ENCODE measurements at regions not wholly inside any gene's neighbourhood (a gene's known extent, or its start where the extent isn't known, plus 50 kb on each side); places are given as distances from the start of the nearest gene placed in this dataset.
"Not testable (repeated sequence)": the region's sequence is repeated elsewhere in the genome, so short reads cannot be mapped to it uniquely, and the experiment has no call there.

DNA sequence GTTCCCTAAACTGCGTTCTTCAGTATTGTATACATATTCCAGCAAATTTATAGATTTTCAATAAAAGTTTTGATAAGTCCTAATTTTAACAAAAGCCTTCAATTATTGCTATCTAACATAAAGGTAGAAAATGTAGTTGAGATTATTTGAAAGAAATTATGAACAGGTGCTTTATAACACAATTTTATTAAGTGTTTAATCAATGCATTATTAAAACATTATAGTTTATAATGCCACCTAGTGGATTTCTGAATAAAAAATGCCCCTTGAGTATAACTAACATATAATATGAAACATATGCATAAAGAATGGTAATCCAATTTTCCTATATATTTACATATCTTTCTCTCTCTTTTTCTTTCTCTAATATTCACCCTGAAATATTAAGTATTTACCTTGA lies 515.3 kb downstream of the SLC6A15 start:
- no peaks in the 10 kb centered on the region for H3K36me3 Mint-ChIP-seq (ENCODE audit: low read depth)

DNA sequence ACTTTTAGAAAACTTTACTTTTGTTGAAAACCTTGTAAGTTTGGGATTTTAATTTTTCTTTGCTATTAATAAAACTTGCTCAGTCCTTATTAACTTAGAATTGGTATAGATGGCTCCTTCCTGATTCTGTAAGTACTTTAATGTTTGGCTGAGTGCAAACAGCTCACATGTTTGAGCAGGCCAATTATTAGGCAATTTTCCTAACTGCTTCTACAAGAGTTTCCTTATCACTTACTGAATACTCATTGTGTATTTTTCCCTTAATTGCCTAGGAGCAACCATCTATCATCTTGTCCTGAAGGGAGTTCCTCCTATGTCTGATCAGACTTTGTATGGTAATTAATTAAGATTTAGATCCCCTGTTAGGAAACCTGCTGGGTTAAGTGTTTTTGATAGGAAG lies 521.4 kb downstream of the SLC6A15 start:
- DNase-seq; POLR2A ChIA-PET; H3K27ac Mint-ChIP-seq; CTCF ChIA-PET; H3K36me3 Mint-ChIP-seq (ENCODE audit: low read depth); H3K9me3 Mint-ChIP-seq; H3K4me3 Mint-ChIP-seq; H3K4me1 Mint-ChIP-seq; H3K27me3 Mint-ChIP-seq: not testable (repeated sequence)

More for the DNA sequence above, 515.3 kb downstream of the SLC6A15 start:
- no peak for DNase-seq
- Mint-ChIP-seq H3K9me3 (no peaks in the 10 kb centered on the region), H3K27me3 (no peaks in the 10 kb centered on the region), H3K4me1 (no peaks in the 10 kb centered on the region), H3K4me3 (no peak overlapping the region), H3K27ac (no peak overlapping the region)
- CTCF ChIA-PET: no interaction called here
- POLR2A ChIA-PET: no interaction called here

- Mint-ChIP-seq H3K4me3 (no peak overlapping the region), H3K4me1 (no peaks in the 10 kb centered on the region), H3K36me3 (ENCODE audit: low read depth) (no peaks in the 10 kb centered on the region), H3K27me3 (no peaks in the 10 kb centered on the region), H3K27ac (no peak overlapping the region), H3K9me3 (peaks cover 5% of the 10 kb centered on the region)
- DNase-seq: no peak
- POLR2A ChIA-PET: no interaction called here
- CTCF ChIA-PET: no interaction called here
These were observed 528.2 kb downstream of the SLC6A15 start for GRCh38 chr12:84384384-84384783.

DNA sequence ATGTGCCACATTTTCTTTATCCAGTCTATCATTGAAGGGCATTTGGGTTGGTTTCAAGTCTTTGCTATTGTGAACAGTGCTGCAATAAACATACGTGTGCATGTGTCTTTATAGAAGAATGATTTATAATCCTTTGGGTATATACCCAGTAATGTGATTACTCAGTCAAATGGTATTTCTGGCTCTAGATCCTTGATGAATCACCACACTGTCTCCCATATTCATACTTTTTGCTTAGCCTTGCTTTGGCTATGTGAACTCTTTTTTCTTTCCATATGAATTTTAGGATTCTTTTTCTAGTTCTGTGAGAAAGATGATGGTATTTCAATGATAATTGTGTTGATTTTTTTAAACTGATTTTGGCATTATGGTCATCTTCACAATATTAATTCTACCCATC lies 530.1 kb downstream of the SLC6A15 start:
- H3K27me3 Mint-ChIP-seq; H3K27ac Mint-ChIP-seq; POLR2A ChIA-PET; H3K36me3 Mint-ChIP-seq (ENCODE audit: low read depth); H3K4me1 Mint-ChIP-seq; H3K9me3 Mint-ChIP-seq; CTCF ChIA-PET; H3K4me3 Mint-ChIP-seq; DNase-seq: not testable (repeated sequence)

- POLR2A ChIA-PET: no interaction called here
- CTCF ChIA-PET: no interaction called here
- Mint-ChIP-seq H3K36me3 (ENCODE audit: low read depth) (no peaks in the 10 kb centered on the region), H3K9me3 (peaks cover 3% of the 10 kb centered on the region), H3K27ac (no peak overlapping the region), H3K4me3 (no peak overlapping the region), H3K4me1 (no peaks in the 10 kb centered on the region), H3K27me3 (no peaks in the 10 kb centered on the region)
- DNase-seq: no peak
These were observed 536.3 kb downstream of the SLC6A15 start for GRCh38 chr12:84376320-84376719.

DNA sequence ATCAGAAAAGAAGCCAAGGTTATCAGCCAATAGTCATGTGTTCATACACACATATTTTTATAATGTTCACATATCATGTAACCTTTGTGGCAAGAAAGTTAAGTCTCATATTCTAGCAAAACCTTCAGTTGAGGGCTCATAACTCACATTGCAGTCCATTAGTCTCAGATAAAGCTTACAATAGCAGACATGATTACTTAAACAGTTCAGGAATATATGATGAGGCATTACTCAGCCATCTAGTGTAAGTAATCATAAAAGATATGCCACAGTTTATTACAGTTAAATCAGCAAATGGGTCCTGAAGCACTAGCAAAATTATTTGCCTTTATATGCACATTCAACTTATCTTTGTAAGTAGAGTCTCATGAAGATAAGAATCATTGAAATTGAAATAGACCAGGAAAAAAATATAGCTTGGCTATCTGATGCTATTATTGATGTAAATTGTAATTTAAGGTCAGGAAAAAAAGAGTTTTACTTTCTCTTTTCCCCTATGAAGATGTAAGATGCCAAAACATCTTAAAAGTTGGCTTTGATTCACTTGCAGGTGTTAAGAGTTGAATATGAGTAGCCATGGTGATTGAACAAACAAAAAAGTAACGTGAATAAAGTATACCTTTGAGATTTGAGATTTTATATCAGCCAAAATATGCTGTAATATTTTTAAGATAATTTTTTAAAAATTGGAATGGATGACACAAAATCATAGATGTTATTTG lies 537.0 kb downstream of the SLC6A15 start:
- no peaks in the 10 kb centered on the region for H3K4me1 Mint-ChIP-seq
- no peaks in the 10 kb centered on the region for H3K27me3 Mint-ChIP-seq
- no peak overlapping the region for H3K27ac Mint-ChIP-seq
- no peak for DNase-seq
- H3K4me3 Mint-ChIP-seq: no peak overlapping the region
- CTCF ChIA-PET: no interaction called here
- H3K9me3 Mint-ChIP-seq: peaks cover 2% of the 10 kb centered on the region
- no peaks in the 10 kb centered on the region for H3K36me3 Mint-ChIP-seq (ENCODE audit: low read depth)
- POLR2A ChIA-PET: no interaction called here

DNA sequence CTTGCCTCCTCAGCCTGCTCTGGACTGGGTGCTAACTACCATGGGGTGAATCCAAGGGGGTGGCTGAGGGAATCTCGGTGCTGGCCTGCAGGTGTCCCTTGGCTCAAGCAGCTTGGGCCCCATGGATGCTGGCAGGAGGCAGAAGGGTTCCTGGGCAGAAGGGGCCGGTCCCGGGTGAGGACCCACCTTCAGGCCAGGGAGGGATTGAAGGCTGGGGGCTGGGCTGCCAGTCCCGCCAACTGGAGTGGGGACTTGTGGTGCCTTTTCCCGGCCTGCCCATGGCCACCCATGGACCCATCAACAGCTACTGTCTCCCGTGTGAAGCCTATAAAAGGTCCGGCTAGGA lies 550.1 kb downstream of the SLC6A15 start:
- H3K4me3 Mint-ChIP-seq: no peak overlapping the region
- H3K27ac Mint-ChIP-seq: no peak overlapping the region
- ChIA-PET CTCF (no interaction called here), POLR2A (no interaction called here)
- H3K4me1 Mint-ChIP-seq: no peaks in the 10 kb centered on the region
- no peak for DNase-seq
- H3K9me3 Mint-ChIP-seq: peaks cover 5% of the 10 kb centered on the region
- H3K27me3 Mint-ChIP-seq: no peaks in the 10 kb centered on the region
- no peaks in the 10 kb centered on the region for H3K36me3 Mint-ChIP-seq (ENCODE audit: low read depth)

DNA sequence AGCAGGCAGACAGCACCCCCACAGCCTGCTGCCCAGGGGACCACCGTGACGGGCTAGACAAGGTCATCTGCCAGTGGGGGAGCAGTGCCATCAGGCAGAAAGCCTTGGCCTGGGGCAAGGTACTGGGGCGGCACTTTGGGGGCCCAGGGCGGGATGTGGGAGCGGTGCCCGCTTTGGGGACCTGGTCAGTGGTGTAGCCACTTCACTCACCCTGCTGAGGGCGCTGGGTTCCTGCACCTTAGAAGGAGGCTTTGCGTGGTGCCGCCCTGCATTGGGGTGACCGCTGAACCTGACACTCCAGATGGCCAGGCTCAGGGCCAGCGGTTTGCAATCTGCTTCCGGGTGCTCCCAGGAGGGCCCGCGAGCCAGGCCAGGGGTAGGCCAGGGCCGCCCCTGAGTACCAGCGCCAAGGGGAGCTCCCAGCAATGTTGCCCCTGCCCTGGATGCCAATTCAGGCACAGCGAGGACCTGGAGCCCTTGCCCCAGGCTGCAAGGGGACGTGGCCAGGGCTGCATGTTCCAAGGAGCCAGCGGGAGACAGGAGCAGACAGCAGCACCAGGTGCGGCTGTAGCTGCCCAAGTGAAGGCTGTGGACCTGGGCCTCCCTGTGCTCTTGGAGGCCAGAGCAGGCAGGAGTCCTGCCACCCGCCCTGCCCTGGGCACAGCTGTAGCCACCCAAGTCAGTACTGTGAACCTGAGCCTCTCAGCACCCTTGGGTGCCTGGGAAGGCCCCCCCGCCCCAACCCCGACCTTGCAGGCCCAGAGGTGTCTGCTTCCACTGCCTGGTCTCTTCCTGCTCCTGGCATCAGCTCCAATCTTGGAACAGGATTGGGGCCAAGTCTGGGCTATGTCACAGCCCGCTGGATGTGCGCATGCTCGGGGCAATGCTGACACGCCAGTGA lies 550.7 kb downstream of the SLC6A15 start:
- Mint-ChIP-seq H3K4me1 (no peaks in the 10 kb centered on the region), H3K4me3 (no peak overlapping the region), H3K27ac (no peak overlapping the region), H3K36me3 (ENCODE audit: low read depth) (no peaks in the 10 kb centered on the region), H3K27me3 (no peaks in the 10 kb centered on the region), H3K9me3 (peaks cover 5% of the 10 kb centered on the region)
- ChIA-PET CTCF (no interaction called here), POLR2A (no interaction called here)
- DNase-seq: no peak

GRCh38 chr12:84357314-84357713 lies 555.3 kb downstream of the SLC6A15 start:
- H3K27ac Mint-ChIP-seq: no peak overlapping the region
- peaks cover 5% of the 10 kb centered on the region for H3K9me3 Mint-ChIP-seq
- no peaks in the 10 kb centered on the region for H3K36me3 Mint-ChIP-seq (ENCODE audit: low read depth)
- CTCF ChIA-PET: no interaction called here
- no peaks in the 10 kb centered on the region for H3K4me1 Mint-ChIP-seq
- POLR2A ChIA-PET: no interaction called here
- DNase-seq: no peak
- H3K27me3 Mint-ChIP-seq: no peaks in the 10 kb centered on the region
- no peak overlapping the region for H3K4me3 Mint-ChIP-seq

DNA sequence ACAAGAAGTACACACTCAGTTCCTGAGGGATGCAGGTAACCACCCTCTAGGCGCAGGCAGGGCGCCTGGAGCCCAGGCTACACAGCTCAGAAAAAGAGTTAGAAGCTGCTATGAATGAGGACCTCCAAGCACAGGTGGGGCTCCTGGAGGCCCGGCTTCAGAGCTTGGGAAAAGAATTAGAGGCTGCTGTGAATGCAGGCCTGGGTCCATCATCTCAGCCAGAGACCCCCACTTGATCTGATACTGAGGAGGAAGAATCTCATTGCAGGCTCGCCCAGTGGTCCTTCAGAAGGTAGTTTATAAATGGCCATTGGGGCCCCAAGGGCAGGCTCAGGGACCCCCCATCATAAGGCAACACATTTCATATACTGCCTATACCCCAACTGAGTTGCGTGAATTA lies 556.4 kb downstream of the SLC6A15 start:
- ChIA-PET POLR2A (no interaction called here), CTCF (no interaction called here)
- H3K9me3 Mint-ChIP-seq: peaks cover 3% of the 10 kb centered on the region
- no peaks in the 10 kb centered on the region for H3K27me3 Mint-ChIP-seq
- no peaks in the 10 kb centered on the region for H3K4me1 Mint-ChIP-seq
- no peak overlapping the region for H3K4me3 Mint-ChIP-seq
- no peak overlapping the region for H3K27ac Mint-ChIP-seq
- DNase-seq: no peak
- H3K36me3 Mint-ChIP-seq (ENCODE audit: low read depth): no peaks in the 10 kb centered on the region

GRCh38 chr12:84355561-84355960 lies 557.0 kb downstream of the SLC6A15 start:
- no peaks in the 10 kb centered on the region for H3K4me1 Mint-ChIP-seq
- ChIA-PET POLR2A (no interaction called here), CTCF (no interaction called here)
- no peaks in the 10 kb centered on the region for H3K36me3 Mint-ChIP-seq (ENCODE audit: low read depth)
- no peak overlapping the region for H3K4me3 Mint-ChIP-seq
- no peaks in the 10 kb centered on the region for H3K27me3 Mint-ChIP-seq
- H3K9me3 Mint-ChIP-seq: no peaks in the 10 kb centered on the region
- H3K27ac Mint-ChIP-seq: no peak overlapping the region
- DNase-seq: no peak

DNA sequence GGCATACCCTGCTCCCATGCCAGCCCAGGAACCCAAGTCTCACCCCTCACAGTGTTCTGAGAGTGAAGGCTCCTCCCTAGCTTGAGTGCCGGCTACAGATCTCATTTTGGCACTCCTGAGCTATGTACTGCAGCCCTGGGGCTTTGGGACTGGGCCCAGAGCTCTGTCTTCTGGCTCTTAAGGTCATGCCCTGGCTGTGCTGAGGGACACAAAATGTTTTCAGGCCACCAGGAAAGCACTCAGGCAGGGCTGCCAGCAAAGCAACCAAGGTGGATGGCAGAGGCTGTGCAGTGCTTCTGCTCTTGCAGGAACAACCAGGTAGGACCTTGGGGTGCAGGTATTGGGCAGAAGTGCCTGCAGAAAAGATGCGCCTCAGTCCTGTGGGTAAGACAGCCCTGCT lies 564.0 kb downstream of the SLC6A15 start:
- Mint-ChIP-seq H3K27ac (no peak overlapping the region), H3K27me3 (no peaks in the 10 kb centered on the region)
- CTCF ChIA-PET: no interaction called here

DNA sequence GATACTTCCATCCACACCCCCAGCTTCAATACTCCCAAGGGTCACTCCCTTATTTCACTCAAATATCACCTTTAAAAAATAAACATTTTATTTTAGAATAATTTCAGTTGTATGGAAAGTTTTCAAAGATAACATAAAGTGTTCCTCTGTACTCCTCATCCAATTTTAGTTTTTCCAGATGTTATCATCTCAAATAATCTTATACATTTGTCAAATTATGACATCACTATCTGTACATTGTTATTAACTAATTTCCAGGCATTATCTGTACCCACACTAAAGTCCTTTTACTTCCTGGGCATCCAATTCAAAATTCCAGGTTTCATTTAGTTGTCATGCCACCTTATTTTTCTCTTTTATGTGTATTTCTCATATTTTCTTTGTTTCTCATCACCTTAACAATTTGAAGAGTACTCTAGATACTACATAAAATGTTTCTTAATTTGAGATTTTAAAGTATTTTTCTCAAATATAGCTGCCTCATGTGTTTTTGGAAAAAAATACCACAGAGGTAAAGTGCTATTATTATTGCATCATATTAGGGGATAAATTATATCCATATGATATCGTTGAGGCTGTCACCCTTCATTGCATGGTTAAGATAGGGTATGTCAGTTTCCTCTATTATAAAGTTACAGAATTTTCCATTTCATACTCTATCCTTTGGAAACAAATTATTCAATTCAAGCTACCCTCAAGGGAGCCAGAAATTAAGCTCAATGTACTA lies 571.0 kb downstream of the SLC6A15 start:
- peaks cover 5% of the 10 kb centered on the region for H3K9me3 Mint-ChIP-seq
- H3K4me3 Mint-ChIP-seq: no peak overlapping the region
- H3K36me3 Mint-ChIP-seq (ENCODE audit: low read depth): no peaks in the 10 kb centered on the region
- POLR2A ChIA-PET: no interaction called here
- no peak overlapping the region for H3K27ac Mint-ChIP-seq
- no peaks in the 10 kb centered on the region for H3K4me1 Mint-ChIP-seq
- CTCF ChIA-PET: no interaction called here
- H3K27me3 Mint-ChIP-seq: no peaks in the 10 kb centered on the region
- DNase-seq: no peak

More for the DNA sequence above, 564.0 kb downstream of the SLC6A15 start:
- peaks cover 3% of the 10 kb centered on the region for H3K9me3 Mint-ChIP-seq
- H3K4me1 Mint-ChIP-seq: no peaks in the 10 kb centered on the region
- DNase-seq: no peak
- no peaks in the 10 kb centered on the region for H3K36me3 Mint-ChIP-seq (ENCODE audit: low read depth)
- POLR2A ChIA-PET: no interaction called here
- H3K4me3 Mint-ChIP-seq: no peak overlapping the region

DNA sequence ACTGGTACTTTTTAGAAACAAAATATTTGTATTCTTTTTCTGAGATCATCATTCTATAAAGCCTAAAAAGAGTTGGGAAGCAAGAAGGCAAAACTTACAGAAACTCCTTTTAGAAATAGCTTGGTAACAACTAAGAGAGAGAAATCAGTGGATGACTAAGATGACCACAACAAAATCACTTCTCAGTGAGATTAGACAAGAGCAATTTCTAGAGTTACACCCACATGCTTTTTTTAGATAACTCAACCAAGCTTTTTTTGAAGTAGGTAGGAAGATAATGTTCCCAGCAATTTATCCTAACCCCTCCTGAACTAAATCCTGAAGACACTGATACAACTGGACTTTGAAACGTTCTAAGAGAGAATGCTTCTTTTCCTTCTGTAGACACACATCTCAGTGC lies 576.4 kb downstream of the SLC6A15 start:
- no peak overlapping the region for H3K4me3 Mint-ChIP-seq
- CTCF ChIA-PET: no interaction called here
- peaks cover 2% of the 10 kb centered on the region for H3K9me3 Mint-ChIP-seq

More for the DNA sequence above, 576.4 kb downstream of the SLC6A15 start:
- H3K27ac Mint-ChIP-seq: no peak overlapping the region
- no peaks in the 10 kb centered on the region for H3K27me3 Mint-ChIP-seq
- POLR2A ChIA-PET: no interaction called here
- H3K4me1 Mint-ChIP-seq: no peaks in the 10 kb centered on the region
- no peaks in the 10 kb centered on the region for H3K36me3 Mint-ChIP-seq (ENCODE audit: low read depth)
- DNase-seq: no peak

Measured in activated CD4-positive, alpha-beta memory T cell treated with anti-CD3 and anti-CD28 coated beads, Interleukin-2, amount 10 ng/mL, durations not matched to agents 7 days and 5 days (primary cell).